Pancreas (tissue), 10 donors: ENCODE measurements at regions not wholly inside any gene's neighbourhood (a gene's known extent, or its start where the extent isn't known, plus 50 kb on each side); places are given as distances from the start of the nearest gene placed in this dataset.

ENCODE experiments used
- ATAC-seq, 4 donors: fragments of 200-7000 bp; cut with Tn5 transposase; one replicate each; pipeline versions ENCODE4 v1.8.0 to v1.9.1; 2020; ENCODE audit warnings: mild to moderate bottlenecking in 4 of 4, moderate library complexity in 4 of 4
- DNase-seq, 6 donors: peaks; one replicate each; pipeline ENCODE4 v3.0.0-alpha.2; 2020
- FAIRE-seq: peaks from 2 replicates; lab custom pipeline; 2012; peaks lifted over from hg19 to GRCh38; lab: Jason Lieb, UNC
- H3K27ac ChIP-seq, 4 donors: fragments of 200-600 bp; sonication (generic); 1 replicate in 3 of 4; 2 replicates in 1 of 4; pipeline versions ENCODE4 v1.5.0 to v1.8.0; 2020
- H3K27me3 ChIP-seq, 4 donors: fragments of 200-600 bp; one replicate each; pipeline ENCODE4 v1.8.0; 2021
- H3K36me3 ChIP-seq, 3 donors: fragments of 200-600 bp; sonication (generic) in 1 of 3; one replicate each; pipeline versions ENCODE4 v1.5.0 to v1.8.0; 2020 to 2021
- H3K4me1 ChIP-seq, 3 donors: fragments of 200-600 bp; one replicate each; pipeline ENCODE4 v1.8.0; 2021
- H3K4me3 ChIP-seq, 4 donors: fragments of 200-600 bp; sonication (generic) in 2 of 4; one replicate each; pipeline versions ENCODE4 v1.5.0 to v1.8.0; 2020 to 2021
- H3K9me3 ChIP-seq, 4 donors: fragments of 200-600 bp; one replicate each; pipeline ENCODE4 v1.8.0; 2021
- WGBS, 2 donors: extraction: QIAGEN DNeasy Blood & Tissue Kit; methylation state at CpG; one replicate each; pipeline ENCODE4 v1.1.7; 2013; 5-methylcytosine and 5-hydroxymethylcytosine counted together
- intact Hi-C, 3 donors: fragments of 100-400 bp; cut with DNase I; formaldehyde crosslinking; loops; one replicate each; pipeline versions ENCODE4 v1.11.1 to v1.14.2; 2022
- TF ChIP-seq, protein P1 (sequence below), 4 donors: fragments of 200-600 bp; sonication (generic) in 3 of 4; IDR thresholded peaks; one replicate each; pipeline versions ENCODE4 v1.5.0 to v1.8.0; 2021; ENCODE audit warnings: antibody characterized with exemption in 4 of 4
- donor health status: healthy with polysubstance abuse.
- donor health status: DM: no; HTN: no; CAD: no; lungs with moderate emphysema.
- donor health status: DM: no; HTN: no; CAD: no.
- donor health status: control.
- donor health status: control.
- donor health status: Bipolar disorder and iron deficiency.
- donor health status: DM: yes; HTN: yes; CAD: no.
- donor health status: DM: no; HTN: no; CAD: no.
- donor health status: DM: no; HTN: no; CAD: no.
- donor health status: DM: yes; HTN: yes; CAD: no.

GRCh38 chr12:127310548-127310947 lies 956.4 kb upstream of the TMEM132C start:
- intact Hi-C loops, result no loop called here
- DNase-seq, result no peak
- WGBS, 2 donors, result 71 to 82% methylated on average over 4 of the region's 4 CpGs

GRCh38 chr12:127311720-127312364 lies 955.1 kb upstream of the TMEM132C start:
- DNase-seq (no peak), FAIRE-seq (no peak), ATAC-seq (no peak)
- intact Hi-C loops, result no loop called here
- H3K9me3 ChIP-seq, result no peaks in the 10 kb centered on the region
- WGBS, 2 donors, result 54 to 68% methylated on average over 6 of the region's 6 CpGs
- H3K27ac ChIP-seq, result no peak overlapping the region
- H3K4me3 ChIP-seq, result no peak overlapping the region
- H3K27me3 ChIP-seq, result peaks cover 0 to 3% (median 0%) of the 10 kb centered on the region in 4 donors
- H3K36me3 ChIP-seq, result no peaks in the 10 kb centered on the region
- no peaks in the 10 kb centered on the region for H3K4me1 ChIP-seq
- TF ChIP-seq, protein P1, sequence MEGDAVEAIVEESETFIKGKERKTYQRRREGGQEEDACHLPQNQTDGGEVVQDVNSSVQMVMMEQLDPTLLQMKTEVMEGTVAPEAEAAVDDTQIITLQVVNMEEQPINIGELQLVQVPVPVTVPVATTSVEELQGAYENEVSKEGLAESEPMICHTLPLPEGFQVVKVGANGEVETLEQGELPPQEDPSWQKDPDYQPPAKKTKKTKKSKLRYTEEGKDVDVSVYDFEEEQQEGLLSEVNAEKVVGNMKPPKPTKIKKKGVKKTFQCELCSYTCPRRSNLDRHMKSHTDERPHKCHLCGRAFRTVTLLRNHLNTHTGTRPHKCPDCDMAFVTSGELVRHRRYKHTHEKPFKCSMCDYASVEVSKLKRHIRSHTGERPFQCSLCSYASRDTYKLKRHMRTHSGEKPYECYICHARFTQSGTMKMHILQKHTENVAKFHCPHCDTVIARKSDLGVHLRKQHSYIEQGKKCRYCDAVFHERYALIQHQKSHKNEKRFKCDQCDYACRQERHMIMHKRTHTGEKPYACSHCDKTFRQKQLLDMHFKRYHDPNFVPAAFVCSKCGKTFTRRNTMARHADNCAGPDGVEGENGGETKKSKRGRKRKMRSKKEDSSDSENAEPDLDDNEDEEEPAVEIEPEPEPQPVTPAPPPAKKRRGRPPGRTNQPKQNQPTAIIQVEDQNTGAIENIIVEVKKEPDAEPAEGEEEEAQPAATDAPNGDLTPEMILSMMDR (IDR thresholded peaks at IDR 0.05), result no peak

More at GRCh38 chr12:127310548-127310947, 956.4 kb upstream of the TMEM132C start:
- Histone ChIP-seq H3K27ac (no peak overlapping the region), H3K9me3 (no peaks in the 10 kb centered on the region), H3K4me3 (no peak overlapping the region), H3K4me1 (no peaks in the 10 kb centered on the region), H3K27me3 (peaks cover 0 to 3% (median 0%) of the 10 kb centered on the region in 4 donors), H3K36me3 (no peaks in the 10 kb centered on the region)
- FAIRE-seq (no peak), ATAC-seq (no peak)
- TF ChIP-seq, protein P1 (IDR thresholded peaks at IDR 0.05), result no peak

GRCh38 chr12:127324681-127325080 lies 942.3 kb upstream of the TMEM132C start:
- Histone ChIP-seq H3K4me3 (no peak overlapping the region), H3K4me1 (no peaks in the 10 kb centered on the region), H3K27me3 (no peaks in the 10 kb centered on the region), H3K27ac (no peak overlapping the region), H3K9me3 (no peaks in the 10 kb centered on the region), H3K36me3 (no peaks in the 10 kb centered on the region)
- no peak for ATAC-seq
- no peak for FAIRE-seq
- no peak for DNase-seq
- TF ChIP-seq, protein P1 (IDR thresholded peaks at IDR 0.05), result no peak
- WGBS, 2 donors, result 50 to 59% methylated on average over 4 of the region's 4 CpGs
- intact Hi-C loops, result no loop called here

DNA sequence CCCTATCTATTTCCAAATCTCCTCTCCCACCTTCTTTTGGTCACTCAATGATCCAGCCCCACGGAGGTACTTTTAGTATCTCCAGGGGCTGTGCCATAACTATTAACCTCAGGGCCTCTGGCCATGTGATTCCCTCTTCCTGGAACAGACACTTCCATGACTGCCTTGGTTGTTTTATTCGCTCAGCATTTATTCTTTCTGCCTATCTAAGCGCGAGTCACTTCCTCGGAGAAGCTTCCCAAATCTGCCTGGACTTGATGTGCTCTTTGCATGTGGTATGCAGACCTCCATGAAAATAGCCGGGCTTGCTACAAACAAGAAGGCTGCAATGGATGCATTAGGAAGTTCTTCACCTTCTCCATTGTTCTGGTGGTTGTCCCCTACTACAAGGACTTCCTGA lies 939.0 kb upstream of the TMEM132C start:
- H3K9me3 ChIP-seq, result no peaks in the 10 kb centered on the region
- intact Hi-C loops, result no loop called here
- H3K27me3 ChIP-seq, result no peaks in the 10 kb centered on the region
- H3K4me1 ChIP-seq, result no peaks in the 10 kb centered on the region
- no peak overlapping the region for H3K27ac ChIP-seq
- no peak for ATAC-seq
- no peak for DNase-seq
- 79 to 83% methylated on average over 6 of the region's 6 CpGs for WGBS, 2 donors
- TF ChIP-seq, protein P1 (IDR thresholded peaks at IDR 0.05), result no peak
- H3K4me3 ChIP-seq, result no peak overlapping the region
- no peaks in the 10 kb centered on the region for H3K36me3 ChIP-seq
- FAIRE-seq, result no peak

DNA sequence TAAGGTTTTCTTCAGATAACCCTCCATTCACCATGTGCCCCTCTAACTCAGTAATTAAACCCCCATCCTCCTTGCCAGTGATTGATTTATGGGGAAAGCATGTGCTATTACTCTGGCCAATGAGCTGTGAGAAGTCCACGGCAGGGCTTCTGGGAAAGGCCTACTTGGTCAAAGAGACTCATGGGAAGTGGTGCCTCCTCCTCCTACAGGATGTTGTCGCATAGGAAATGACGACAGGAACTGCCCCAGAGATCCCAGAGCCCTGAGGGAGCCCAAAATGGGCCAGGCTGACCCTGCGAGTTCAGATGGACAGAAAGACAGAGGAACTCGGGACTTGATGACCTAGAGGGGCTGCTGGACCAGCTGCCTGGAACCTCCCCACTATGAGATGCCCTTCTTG lies 938.1 kb upstream of the TMEM132C start:
- no peaks in the 10 kb centered on the region for H3K36me3 ChIP-seq
- ATAC-seq (no peak), DNase-seq (no peak), FAIRE-seq (no peak)
- TF ChIP-seq, protein P1 (IDR thresholded peaks at IDR 0.05), result no peak
- WGBS, 2 donors, result 48 to 59% methylated on average over 5 of the region's 5 CpGs
- H3K9me3 ChIP-seq, result no peaks in the 10 kb centered on the region
- no peak overlapping the region for H3K4me3 ChIP-seq
- intact Hi-C loops, result no loop called here
- H3K27ac ChIP-seq, result no peak overlapping the region
- no peaks in the 10 kb centered on the region for H3K27me3 ChIP-seq
- H3K4me1 ChIP-seq, result no peaks in the 10 kb centered on the region
